DMS53 (cell line): ENCODE measurements at regions not wholly inside any gene's neighbourhood (a gene's known extent, or its start where the extent isn't known, plus 50 kb on each side); places are given as distances from the start of the nearest gene placed in this dataset.

ENCODE experiments used
- DNase-seq: peaks from one replicate; lab custom pipeline; 2025; lab: John Stamatoyannopoulos, UW

- no peak for DNase-seq
Observed at GRCh38 chr1:188295157-188295556, 1466.4 kb downstream of the PLA2G4A start.

GRCh38 chr1:188302746-188303145 is 1474.0 kb downstream of the PLA2G4A start:
- no peak for DNase-seq

- no peak for DNase-seq
Observed at GRCh38 chr1:188314557-188315137, 1485.9 kb downstream of the PLA2G4A start.

GRCh38 chr1:188317894-188318293 is 1489.1 kb downstream of the PLA2G4A start:
- DNase-seq: no peak

- peak; percentile 11 for DNase-seq
Observed at GRCh38 chr1:188325211-188325610, 1496.5 kb downstream of the PLA2G4A start.

GRCh38 chr1:188343914-188344313 is 1515.2 kb downstream of the PLA2G4A start:
- peak; percentile 74 for DNase-seq

GRCh38 chr1:188350104-188350503 is 1521.4 kb downstream of the PLA2G4A start:
- no peak for DNase-seq

- peak; percentile 11 for DNase-seq
Observed at GRCh38 chr1:188355082-188355481, 1526.3 kb downstream of the PLA2G4A start.

- DNase-seq: no peak
Observed at GRCh38 chr1:188355847-188356246, 1527.1 kb downstream of the PLA2G4A start.

GRCh38 chr1:188359315-188359714 is 1530.6 kb downstream of the PLA2G4A start:
- no peak for DNase-seq

- no peak for DNase-seq
Observed at GRCh38 chr1:188363943-188364342, 1535.2 kb downstream of the PLA2G4A start.

GRCh38 chr1:188364927-188365449 is 1536.2 kb downstream of the PLA2G4A start:
- no peak for DNase-seq

- no peak for DNase-seq
Observed at GRCh38 chr1:188365874-188366273, 1537.1 kb downstream of the PLA2G4A start.

GRCh38 chr1:188367661-188368060 is 1538.9 kb downstream of the PLA2G4A start:
- no peak for DNase-seq

- no peak for DNase-seq
Observed at GRCh38 chr1:188371295-188371806, 1542.6 kb downstream of the PLA2G4A start.

- DNase-seq: peak; percentile 21
Observed at GRCh38 chr1:188372821-188373220, 1544.1 kb downstream of the PLA2G4A start.

- no peak for DNase-seq
Observed at GRCh38 chr1:188382851-188383250, 1554.1 kb downstream of the PLA2G4A start.

- DNase-seq: no peak
Observed at GRCh38 chr1:188386161-188386560, 1557.4 kb downstream of the PLA2G4A start.

GRCh38 chr1:188386666-188387065 is 1557.9 kb downstream of the PLA2G4A start:
- no peak for DNase-seq

- no peak for DNase-seq
Observed at GRCh38 chr1:188394677-188395076, 1565.9 kb downstream of the PLA2G4A start.

GRCh38 chr1:188397521-188397920 is 1568.8 kb downstream of the PLA2G4A start:
- no peak for DNase-seq

GRCh38 chr1:188402986-188403385 is 1574.2 kb downstream of the PLA2G4A start:
- DNase-seq: no peak

GRCh38 chr1:188406636-188407035 is 1577.9 kb downstream of the PLA2G4A start:
- no peak for DNase-seq

- no peak for DNase-seq
Observed at GRCh38 chr1:188420177-188420576, 1591.4 kb downstream of the PLA2G4A start.
